ENCODE measurements at regions not wholly inside any gene's neighbourhood (a gene's known extent, or its start where the extent isn't known, plus 50 kb on each side); places are given as distances from the start of the nearest gene placed in this dataset.
A peak's percentile ranks its signal among the peaks of the same experiment; 100 is the strongest.

- no peak for DNase-seq
These were observed 188.3 kb upstream of the SLCO3A1 start for GRCh38 chr15:91665212-91665611.

GRCh38 chr15:91668370-91668769 lies 185.1 kb upstream of the SLCO3A1 start:
- no peak for DNase-seq

GRCh38 chr15:91670108-91670507 lies 183.4 kb upstream of the SLCO3A1 start:
- DNase-seq, result no peak

GRCh38 chr15:91678003-91678402 lies 175.5 kb upstream of the SLCO3A1 start:
- DNase-seq, result no peak

GRCh38 chr15:91679447-91679846 lies 174.1 kb upstream of the SLCO3A1 start:
- DNase-seq, result no peak

- no peak for DNase-seq
These were observed 168.1 kb upstream of the SLCO3A1 start for GRCh38 chr15:91685436-91685835.

GRCh38 chr15:91688811-91689210 lies 164.7 kb upstream of the SLCO3A1 start:
- DNase-seq, result no peak

- DNase-seq, result no peak
These were observed 164.1 kb upstream of the SLCO3A1 start for GRCh38 chr15:91689377-91689776.

- no peak for DNase-seq
These were observed 160.9 kb upstream of the SLCO3A1 start for GRCh38 chr15:91692596-91692995.

- DNase-seq, result peak; percentile 81 to 89
These were observed 159.2 kb upstream of the SLCO3A1 start for GRCh38 chr15:91694131-91694830.

- peak; percentile 78 to 88 for DNase-seq
These were observed 158.7 kb upstream of the SLCO3A1 start for GRCh38 chr15:91694831-91695210.

GRCh38 chr15:91695799-91696198 lies 157.7 kb upstream of the SLCO3A1 start:
- no peak for DNase-seq

GRCh38 chr15:91696981-91697380 lies 156.5 kb upstream of the SLCO3A1 start:
- DNase-seq, result no peak

- no peak for DNase-seq
These were observed 155.3 kb upstream of the SLCO3A1 start for GRCh38 chr15:91698241-91698640.

GRCh38 chr15:91699741-91700140 lies 153.8 kb upstream of the SLCO3A1 start:
- no peak for DNase-seq

GRCh38 chr15:91703274-91703673 lies 150.2 kb upstream of the SLCO3A1 start:
- no peak for DNase-seq

GRCh38 chr15:91704343-91704742 lies 149.2 kb upstream of the SLCO3A1 start:
- no peak for DNase-seq

- peak; percentile 65 to 76 for DNase-seq
These were observed 147.0 kb upstream of the SLCO3A1 start for GRCh38 chr15:91706322-91707032.

GRCh38 chr15:91710080-91710698 lies 143.3 kb upstream of the SLCO3A1 start:
- DNase-seq, result no peak

- no peak for DNase-seq
These were observed 142.0 kb upstream of the SLCO3A1 start for GRCh38 chr15:91711384-91712033.

- DNase-seq, result no peak
These were observed 141.2 kb upstream of the SLCO3A1 start for GRCh38 chr15:91712286-91712685.

- DNase-seq, result no peak
These were observed 137.0 kb upstream of the SLCO3A1 start for GRCh38 chr15:91716536-91716935.

- no peak for DNase-seq
These were observed 135.7 kb upstream of the SLCO3A1 start for GRCh38 chr15:91717811-91718210.

All from right lung (tissue), 2 donors.